Fibroblast of villous mesenchyme (primary cell): ENCODE measurements at regions not wholly inside any gene's neighbourhood (a gene's known extent, or its start where the extent isn't known, plus 50 kb on each side); places are given as distances from the start of the nearest gene placed in this dataset.

Experiments
- DNase-seq: peaks from one replicate; pipeline ENCODE4 v3.0.0-alpha.2; 2010; ENCODE audit warnings: low read depth
- H3K4me3 ChIP-seq: 2 replicates; pipeline ENCODE4 v1.5.1; 2011; ENCODE audit warnings: low read depth, mild to moderate bottlenecking, low read length
- TF ChIP-seq, protein P1 (sequence below): IDR thresholded peaks from 2 replicates; pipeline ENCODE4 v1.5.1; 2012; ENCODE audit warnings: low read depth, mild to moderate bottlenecking, low read length; ENCODE audit not compliant: insufficient read depth

DNA sequence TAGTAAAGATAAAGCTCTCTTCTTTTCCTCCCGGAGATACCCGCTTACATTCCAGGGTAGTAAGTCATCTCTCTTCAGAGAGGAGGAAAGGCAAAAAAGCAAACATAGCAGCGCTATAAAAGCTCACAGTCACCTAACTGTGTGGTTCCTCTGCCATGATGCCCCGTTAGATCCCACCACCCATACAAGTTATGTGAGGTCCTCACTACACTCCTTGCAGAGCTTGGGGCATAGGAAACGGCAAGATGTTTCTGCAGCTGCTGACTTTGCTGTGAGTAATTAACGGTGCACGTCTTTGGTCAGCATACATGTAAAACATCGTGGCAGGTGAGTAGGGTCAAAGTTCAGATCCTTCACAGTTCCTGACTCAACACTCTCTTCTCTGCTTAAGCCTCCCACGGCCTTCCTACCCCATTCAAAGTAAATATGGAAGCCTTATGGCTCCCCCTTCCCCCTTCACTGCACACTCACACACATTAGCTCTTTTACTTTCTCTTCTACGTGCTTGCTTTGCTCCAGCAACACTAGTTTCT, 218.9 kb downstream of the DIRAS2 start:
- no peak overlapping the region for H3K4me3 ChIP-seq
- TF ChIP-seq, protein P1, sequence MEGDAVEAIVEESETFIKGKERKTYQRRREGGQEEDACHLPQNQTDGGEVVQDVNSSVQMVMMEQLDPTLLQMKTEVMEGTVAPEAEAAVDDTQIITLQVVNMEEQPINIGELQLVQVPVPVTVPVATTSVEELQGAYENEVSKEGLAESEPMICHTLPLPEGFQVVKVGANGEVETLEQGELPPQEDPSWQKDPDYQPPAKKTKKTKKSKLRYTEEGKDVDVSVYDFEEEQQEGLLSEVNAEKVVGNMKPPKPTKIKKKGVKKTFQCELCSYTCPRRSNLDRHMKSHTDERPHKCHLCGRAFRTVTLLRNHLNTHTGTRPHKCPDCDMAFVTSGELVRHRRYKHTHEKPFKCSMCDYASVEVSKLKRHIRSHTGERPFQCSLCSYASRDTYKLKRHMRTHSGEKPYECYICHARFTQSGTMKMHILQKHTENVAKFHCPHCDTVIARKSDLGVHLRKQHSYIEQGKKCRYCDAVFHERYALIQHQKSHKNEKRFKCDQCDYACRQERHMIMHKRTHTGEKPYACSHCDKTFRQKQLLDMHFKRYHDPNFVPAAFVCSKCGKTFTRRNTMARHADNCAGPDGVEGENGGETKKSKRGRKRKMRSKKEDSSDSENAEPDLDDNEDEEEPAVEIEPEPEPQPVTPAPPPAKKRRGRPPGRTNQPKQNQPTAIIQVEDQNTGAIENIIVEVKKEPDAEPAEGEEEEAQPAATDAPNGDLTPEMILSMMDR, result no peak
- DNase-seq, result peak; percentile 17

DNA sequence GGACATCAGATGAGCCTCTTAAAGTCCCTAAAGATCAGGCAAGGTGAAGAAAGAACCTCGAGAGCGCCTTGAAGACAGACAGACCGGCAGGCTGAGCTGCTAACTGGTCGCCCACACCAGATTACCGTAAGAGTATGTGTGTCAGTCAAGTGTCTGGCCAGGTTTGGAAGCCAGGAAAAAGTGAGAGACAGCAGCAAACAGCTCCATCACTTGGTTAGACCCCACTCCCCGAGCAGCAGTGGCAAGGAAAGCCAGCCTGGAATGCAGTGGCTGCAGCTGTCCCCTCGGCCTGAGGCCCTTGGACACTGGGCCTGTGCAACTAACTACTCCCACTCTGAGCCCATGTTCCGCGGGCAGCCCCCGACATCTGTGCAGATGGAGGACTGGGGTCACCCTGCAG, 214.1 kb downstream of the DIRAS2 start:
- no peak for DNase-seq
- H3K4me3 ChIP-seq, result no peak overlapping the region
- TF ChIP-seq, protein P1, result no peak

DNA sequence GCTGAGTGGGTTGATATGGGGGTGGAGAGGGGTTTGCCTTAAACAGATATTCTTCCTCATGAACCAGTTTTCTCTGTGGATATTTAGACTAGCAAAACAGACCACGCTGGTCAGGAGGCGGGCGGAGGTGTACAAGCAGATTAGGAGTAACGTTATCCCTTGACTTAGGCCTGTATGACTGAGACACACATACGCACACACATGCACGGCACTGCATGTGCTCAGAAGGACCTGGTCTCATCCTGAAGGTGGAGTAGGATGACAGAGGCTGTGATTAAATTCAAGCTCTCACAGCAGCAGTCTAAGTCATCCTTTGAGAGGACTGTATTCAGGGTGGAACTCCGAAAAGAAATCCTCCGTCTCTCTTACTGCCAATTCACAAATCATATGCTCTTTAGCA, 209.7 kb downstream of the DIRAS2 start:
- TF ChIP-seq, protein P1, result no peak
- DNase-seq, result no peak
- no peak overlapping the region for H3K4me3 ChIP-seq

DNA sequence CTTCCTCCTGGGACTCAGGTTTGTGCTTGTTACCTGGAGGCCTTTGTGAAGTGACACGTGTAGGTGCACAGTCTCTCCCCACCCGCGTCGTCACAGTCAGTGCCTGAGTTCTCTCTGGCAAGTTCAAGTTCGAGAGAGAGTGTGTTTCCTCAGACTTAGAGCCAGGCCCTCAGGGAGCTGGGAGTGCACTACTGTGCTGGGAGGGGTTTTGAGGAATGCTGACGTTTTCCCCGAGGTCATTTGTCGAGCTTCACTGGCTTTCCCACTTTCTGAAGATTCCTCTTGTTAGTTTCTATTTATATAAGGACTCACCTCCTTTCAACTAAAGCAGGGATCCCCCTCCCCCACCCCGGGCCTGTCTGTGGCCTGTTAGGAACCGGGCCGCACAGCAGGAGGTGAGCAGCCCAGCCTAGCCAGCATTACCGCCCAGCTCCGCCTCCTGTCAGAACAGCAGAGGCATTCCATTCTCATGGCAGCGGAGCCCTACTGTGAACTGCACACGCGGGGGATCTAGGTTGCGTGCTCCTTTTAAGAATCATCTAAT, 209.2 kb downstream of the DIRAS2 start:
- TF ChIP-seq, protein P1, result no peak
- peak; percentile 24 for DNase-seq
- no peak overlapping the region for H3K4me3 ChIP-seq

DNA sequence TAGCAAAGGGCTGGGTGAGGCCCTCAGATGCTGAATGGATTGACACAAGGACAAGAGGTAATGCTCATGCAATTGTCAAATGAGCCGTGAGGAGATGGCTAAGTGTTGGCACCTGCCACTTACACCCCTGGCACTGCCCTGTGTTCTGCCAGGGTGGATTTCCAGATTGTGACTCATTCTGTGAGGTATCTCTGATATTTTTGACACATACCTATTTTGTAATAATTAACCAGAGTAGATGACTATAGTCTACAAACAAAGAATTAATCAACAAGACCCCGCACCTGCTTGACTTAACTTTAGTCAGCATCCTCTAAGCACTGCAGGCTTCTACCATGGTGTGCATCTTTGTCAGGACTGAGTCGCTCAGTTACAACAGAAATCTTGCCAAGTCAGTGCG, 200.8 kb downstream of the DIRAS2 start:
- DNase-seq, result no peak
- TF ChIP-seq, protein P1, result no peak
- H3K4me3 ChIP-seq, result no peak overlapping the region

DNA sequence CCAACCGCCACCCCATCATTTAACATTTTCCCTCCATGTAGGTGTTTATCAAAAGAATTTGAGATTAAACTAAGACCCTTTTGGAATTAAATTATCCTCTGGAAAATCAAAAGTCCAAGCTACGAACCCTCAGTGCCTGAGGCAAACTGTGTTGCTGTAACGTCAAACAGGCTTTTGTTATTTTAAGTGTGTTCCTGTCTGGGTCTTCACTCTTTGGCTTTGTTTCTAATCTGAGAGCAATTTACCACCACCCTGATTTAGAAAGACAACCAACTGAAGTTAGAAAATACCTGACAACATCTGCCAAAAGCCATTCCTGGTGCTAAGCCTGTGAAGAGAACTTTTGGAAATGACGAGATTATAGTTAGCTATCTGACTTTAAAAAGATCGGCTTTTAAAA, 199.9 kb downstream of the DIRAS2 start:
- no peak for DNase-seq
- no peak overlapping the region for H3K4me3 ChIP-seq
- TF ChIP-seq, protein P1, result no peak
